ENCODE measurements at regions not wholly inside any gene's neighbourhood (a gene's known extent, or its start where the extent isn't known, plus 50 kb on each side); places are given as distances from the start of the nearest gene placed in this dataset.
A peak's percentile ranks its signal among the peaks of the same experiment; 100 is the strongest.
"Not testable (repeated sequence)": the region's sequence is repeated elsewhere in the genome, so short reads cannot be mapped to it uniquely, and the experiment has no call there.

GRCh38 chr9:39463696-39464095, 108.2 kb downstream of the SPATA31A1 start:
- DNase-seq, result not testable (repeated sequence)

- peak; percentile 79 for DNase-seq
These were observed 108.8 kb downstream of the SPATA31A1 start for GRCh38 chr9:39464122-39464777.

- not testable (repeated sequence) for DNase-seq
These were observed 119.0 kb downstream of the SPATA31A1 start for GRCh38 chr9:39474499-39474898.

- not testable (repeated sequence) for DNase-seq
These were observed 127.6 kb downstream of the SPATA31A1 start for GRCh38 chr9:39483073-39483472.

GRCh38 chr9:39483880-39484279, 128.4 kb downstream of the SPATA31A1 start:
- not testable (repeated sequence) for DNase-seq

GRCh38 chr9:39484292-39484691, 128.8 kb downstream of the SPATA31A1 start:
- not testable (repeated sequence) for DNase-seq

GRCh38 chr9:39487477-39487876, 132.0 kb downstream of the SPATA31A1 start:
- not testable (repeated sequence) for DNase-seq

GRCh38 chr9:39496248-39496647, 140.8 kb downstream of the SPATA31A1 start:
- DNase-seq, result not testable (repeated sequence)

GRCh38 chr9:39503178-39503577, 147.7 kb downstream of the SPATA31A1 start:
- DNase-seq, result not testable (repeated sequence)

- DNase-seq, result not testable (repeated sequence)
These were observed 172.0 kb downstream of the SPATA31A1 start for GRCh38 chr9:39527387-39528029.

GRCh38 chr9:39532597-39532996, 177.1 kb downstream of the SPATA31A1 start:
- not testable (repeated sequence) for DNase-seq

GRCh38 chr9:39533001-39533762, 177.7 kb downstream of the SPATA31A1 start:
- not testable (repeated sequence) for DNase-seq

GRCh38 chr9:39533763-39534548, 178.5 kb downstream of the SPATA31A1 start:
- DNase-seq, result not testable (repeated sequence)

GRCh38 chr9:39534897-39535296, 179.4 kb downstream of the SPATA31A1 start:
- DNase-seq, result not testable (repeated sequence)

- DNase-seq, result not testable (repeated sequence)
These were observed 186.7 kb downstream of the SPATA31A1 start for GRCh38 chr9:39542157-39542556.

GRCh38 chr9:39545079-39545478, 189.6 kb downstream of the SPATA31A1 start:
- not testable (repeated sequence) for DNase-seq

- DNase-seq, result not testable (repeated sequence)
These were observed 195.1 kb downstream of the SPATA31A1 start for GRCh38 chr9:39550573-39550972.

- DNase-seq, result not testable (repeated sequence)
These were observed 196.1 kb downstream of the SPATA31A1 start for GRCh38 chr9:39551544-39551943.

- DNase-seq, result not testable (repeated sequence)
These were observed 196.9 kb downstream of the SPATA31A1 start for GRCh38 chr9:39552242-39552881.

- DNase-seq, result not testable (repeated sequence)
These were observed 198.9 kb downstream of the SPATA31A1 start for GRCh38 chr9:39554352-39554751.

- peak; percentile 22 for DNase-seq
These were observed 203.9 kb downstream of the SPATA31A1 start for GRCh38 chr9:39559384-39559783.

- DNase-seq, result not testable (repeated sequence)
These were observed 211.3 kb downstream of the SPATA31A1 start for GRCh38 chr9:39566782-39567181.

Measured in NCI-H1694 treated with DMSO at 0.1 percent for 48 hours (cell line).